Activated naive CD4-positive, alpha-beta T cell treated with anti-CD3 and anti-CD28 coated beads, Interleukin-2, amount 50 U/mL, for 24 hours (primary cell): ENCODE measurements at regions not wholly inside any gene's neighbourhood (a gene's known extent, or its start where the extent isn't known, plus 50 kb on each side); places are given as distances from the start of the nearest gene placed in this dataset.

Source experiments
- H3K27ac Mint-ChIP-seq: one replicate; pipeline ENCODE4 v1.8.0; 2021; ENCODE audit warnings: mild to moderate bottlenecking, mixed read lengths
- H3K27me3 Mint-ChIP-seq: one replicate; pipeline ENCODE4 v1.8.0; 2021; ENCODE audit warnings: mixed read lengths
- H3K36me3 Mint-ChIP-seq: one replicate; pipeline ENCODE4 v1.8.0; 2021; ENCODE audit warnings: mixed read lengths
- H3K4me1 Mint-ChIP-seq: one replicate; pipeline ENCODE4 v1.8.0; 2021; ENCODE audit warnings: mixed read lengths
- H3K4me3 Mint-ChIP-seq: one replicate; pipeline ENCODE4 v1.8.0; 2021; ENCODE audit warnings: mild to moderate bottlenecking, mixed read lengths
- H3K9me3 Mint-ChIP-seq: one replicate; pipeline ENCODE4 v1.8.0; 2021; ENCODE audit warnings: mixed read lengths

GRCh38 chr1:22365331-22366295 is 86.0 kb upstream of the ZBTB40 start:
- no peaks in the 10 kb centered on the region for H3K4me1 Mint-ChIP-seq
- H3K9me3 Mint-ChIP-seq: no peaks in the 10 kb centered on the region
- no peak overlapping the region for H3K4me3 Mint-ChIP-seq
- H3K27ac Mint-ChIP-seq: no peak overlapping the region
- no peaks in the 10 kb centered on the region for H3K36me3 Mint-ChIP-seq
- H3K27me3 Mint-ChIP-seq: peaks cover 22% of the 10 kb centered on the region

GRCh38 chr1:22366346-22366745 is 85.3 kb upstream of the ZBTB40 start:
- Mint-ChIP-seq H3K27me3 (peaks cover 21% of the 10 kb centered on the region), H3K27ac (no peak overlapping the region)

GRCh38 chr1:22368125-22368524 is 83.5 kb upstream of the ZBTB40 start:
- no peaks in the 10 kb centered on the region for H3K4me1 Mint-ChIP-seq
- no peaks in the 10 kb centered on the region for H3K9me3 Mint-ChIP-seq
- H3K27me3 Mint-ChIP-seq: peaks cover 19% of the 10 kb centered on the region
- H3K36me3 Mint-ChIP-seq: no peaks in the 10 kb centered on the region
- no peak overlapping the region for H3K4me3 Mint-ChIP-seq
- H3K27ac Mint-ChIP-seq: no peak overlapping the region

More at GRCh38 chr1:22366346-22366745, 85.3 kb upstream of the ZBTB40 start:
- Mint-ChIP-seq H3K36me3 (no peaks in the 10 kb centered on the region), H3K9me3 (no peaks in the 10 kb centered on the region), H3K4me1 (no peaks in the 10 kb centered on the region), H3K4me3 (no peak overlapping the region)

DNA sequence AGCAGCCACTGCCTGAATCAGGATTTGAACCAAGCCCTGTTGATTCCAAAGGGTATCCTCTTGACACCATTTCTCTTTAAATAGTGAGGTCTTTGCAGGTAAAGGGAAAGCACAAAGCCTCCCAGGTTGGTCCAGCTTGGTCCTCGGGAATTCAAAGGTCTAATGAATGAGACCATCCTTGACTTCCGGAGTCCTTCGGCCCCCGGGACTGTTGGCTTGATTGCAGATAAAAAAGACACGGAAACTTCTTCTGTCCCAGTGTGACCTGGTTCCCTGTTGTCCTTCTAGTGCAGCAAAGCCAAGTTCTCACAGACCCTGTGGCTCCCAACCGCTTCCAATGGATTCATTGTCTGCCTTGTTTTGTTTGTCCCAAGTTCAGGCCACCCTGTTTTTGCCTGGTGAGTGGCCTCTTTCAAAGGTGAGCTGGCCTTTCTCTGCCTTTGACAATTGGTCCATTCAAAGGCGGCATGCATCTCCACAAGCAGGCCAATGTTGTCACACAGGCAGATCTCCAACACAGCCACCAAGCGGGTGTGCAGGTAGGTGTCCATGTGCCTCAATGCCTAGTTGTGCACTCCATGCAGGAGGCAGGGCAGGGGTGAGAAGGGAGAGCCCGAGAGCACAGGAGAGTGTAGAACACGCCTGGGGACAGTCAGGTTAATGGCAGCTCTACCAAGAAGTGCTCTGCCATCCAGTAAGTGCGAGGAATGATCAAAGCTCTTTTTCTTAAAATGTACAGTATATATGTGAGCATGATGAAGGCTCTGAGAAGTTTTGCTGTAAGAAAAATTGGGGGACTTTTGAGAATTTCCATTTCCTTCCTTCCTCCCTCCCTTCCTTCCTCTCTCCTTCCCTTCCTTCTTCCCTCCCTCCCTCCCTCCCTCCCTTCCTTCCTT is 82.1 kb upstream of the ZBTB40 start:
- Mint-ChIP-seq H3K4me3 (no peak overlapping the region), H3K27ac (no peak overlapping the region), H3K4me1 (no peaks in the 10 kb centered on the region), H3K36me3 (no peaks in the 10 kb centered on the region), H3K27me3 (peaks cover 16% of the 10 kb centered on the region), H3K9me3 (no peaks in the 10 kb centered on the region)

- Mint-ChIP-seq H3K36me3 (no peaks in the 10 kb centered on the region), H3K4me1 (no peaks in the 10 kb centered on the region), H3K27ac (no peak overlapping the region), H3K9me3 (no peaks in the 10 kb centered on the region), H3K27me3 (peaks cover 16% of the 10 kb centered on the region), H3K4me3 (no peak overlapping the region)
These were observed 81.5 kb upstream of the ZBTB40 start for GRCh38 chr1:22370190-22370498.

GRCh38 chr1:22371408-22371807 is 80.2 kb upstream of the ZBTB40 start:
- Mint-ChIP-seq H3K9me3 (no peaks in the 10 kb centered on the region), H3K36me3 (no peaks in the 10 kb centered on the region), H3K4me1 (no peaks in the 10 kb centered on the region), H3K27ac (no peak overlapping the region), H3K27me3 (peaks cover 16% of the 10 kb centered on the region), H3K4me3 (no peak overlapping the region)

- Mint-ChIP-seq H3K36me3 (no peaks in the 10 kb centered on the region), H3K27me3 (peaks cover 8% of the 10 kb centered on the region), H3K27ac (no peak overlapping the region), H3K9me3 (no peaks in the 10 kb centered on the region), H3K4me3 (no peak overlapping the region), H3K4me1 (no peaks in the 10 kb centered on the region)
These were observed 78.4 kb upstream of the ZBTB40 start for GRCh38 chr1:22373252-22373651.

- no peak overlapping the region for H3K27ac Mint-ChIP-seq
- H3K9me3 Mint-ChIP-seq: no peaks in the 10 kb centered on the region
- H3K36me3 Mint-ChIP-seq: no peaks in the 10 kb centered on the region
- peaks cover 5% of the 10 kb centered on the region for H3K27me3 Mint-ChIP-seq
- H3K4me3 Mint-ChIP-seq: no peak overlapping the region
- no peaks in the 10 kb centered on the region for H3K4me1 Mint-ChIP-seq
These were observed 77.7 kb upstream of the ZBTB40 start for GRCh38 chr1:22374001-22374400.

GRCh38 chr1:22375601-22376000 is 76.0 kb upstream of the ZBTB40 start:
- Mint-ChIP-seq H3K9me3 (no peaks in the 10 kb centered on the region), H3K4me3 (no peak overlapping the region), H3K27ac (no peak overlapping the region), H3K36me3 (no peaks in the 10 kb centered on the region), H3K4me1 (no peaks in the 10 kb centered on the region), H3K27me3 (no peaks in the 10 kb centered on the region)

DNA sequence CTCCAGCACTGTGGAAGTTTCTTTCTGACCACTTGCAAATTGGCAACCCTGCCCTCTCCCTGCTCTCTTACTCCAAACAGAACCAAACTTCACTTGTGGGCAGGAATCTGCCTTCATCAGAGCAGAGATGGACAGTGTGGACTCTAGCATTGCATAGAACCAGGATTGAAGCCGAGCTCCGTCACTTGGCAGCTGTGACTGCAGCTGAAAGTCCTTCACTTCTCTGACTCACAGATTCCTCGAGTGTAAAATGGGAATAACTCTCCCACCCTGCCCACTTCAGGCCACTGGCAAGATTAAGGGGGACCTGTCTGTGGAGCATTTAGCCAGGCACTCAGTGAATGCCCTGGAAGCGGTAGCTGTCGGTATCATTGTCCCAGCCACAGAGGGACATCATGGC is 75.7 kb upstream of the ZBTB40 start:
- H3K9me3 Mint-ChIP-seq: no peaks in the 10 kb centered on the region
- H3K4me1 Mint-ChIP-seq: no peaks in the 10 kb centered on the region
- no peak overlapping the region for H3K27ac Mint-ChIP-seq
- peaks cover 1% of the 10 kb centered on the region for H3K27me3 Mint-ChIP-seq
- no peak overlapping the region for H3K4me3 Mint-ChIP-seq
- no peaks in the 10 kb centered on the region for H3K36me3 Mint-ChIP-seq

DNA sequence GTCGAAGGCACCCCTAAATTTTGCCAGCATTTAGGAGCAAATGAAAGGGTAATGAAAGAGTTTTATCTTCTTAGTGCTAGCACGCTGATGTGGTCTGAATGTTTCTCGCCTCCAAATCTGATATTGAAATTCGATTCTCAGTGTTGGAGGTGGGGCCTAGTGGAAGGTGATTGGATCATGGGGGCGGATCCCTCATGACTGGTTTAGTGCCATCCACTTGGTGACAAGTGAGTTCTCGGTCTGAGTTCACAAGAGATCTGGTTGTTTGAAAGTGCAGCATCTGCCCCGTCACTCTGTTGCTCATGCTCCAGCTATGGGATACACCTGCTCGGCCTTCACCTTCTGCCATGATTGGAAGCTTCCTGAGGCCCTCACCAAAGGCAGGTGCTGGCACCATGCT is 75.1 kb upstream of the ZBTB40 start:
- Mint-ChIP-seq H3K36me3 (no peaks in the 10 kb centered on the region), H3K9me3 (no peaks in the 10 kb centered on the region), H3K27me3 (peaks cover 2% of the 10 kb centered on the region), H3K4me1 (no peaks in the 10 kb centered on the region), H3K4me3 (no peak overlapping the region), H3K27ac (no peak overlapping the region)

GRCh38 chr1:22376976-22377375 is 74.7 kb upstream of the ZBTB40 start:
- no peaks in the 10 kb centered on the region for H3K36me3 Mint-ChIP-seq
- no peak overlapping the region for H3K27ac Mint-ChIP-seq
- no peaks in the 10 kb centered on the region for H3K9me3 Mint-ChIP-seq
- peaks cover 2% of the 10 kb centered on the region for H3K27me3 Mint-ChIP-seq
- no peaks in the 10 kb centered on the region for H3K4me1 Mint-ChIP-seq
- no peak overlapping the region for H3K4me3 Mint-ChIP-seq

- peaks cover 13% of the 10 kb centered on the region for H3K27me3 Mint-ChIP-seq
- no peak overlapping the region for H3K4me3 Mint-ChIP-seq
- H3K27ac Mint-ChIP-seq: no peak overlapping the region
- no peaks in the 10 kb centered on the region for H3K4me1 Mint-ChIP-seq
- no peaks in the 10 kb centered on the region for H3K9me3 Mint-ChIP-seq
- H3K36me3 Mint-ChIP-seq: no peaks in the 10 kb centered on the region
These were observed 72.1 kb upstream of the ZBTB40 start for GRCh38 chr1:22379566-22379965.

GRCh38 chr1:22380024-22380785 is 71.4 kb upstream of the ZBTB40 start:
- Mint-ChIP-seq H3K4me1 (no peaks in the 10 kb centered on the region), H3K27me3 (peaks cover 13% of the 10 kb centered on the region)

GRCh38 chr1:22383526-22384294 is 67.9 kb upstream of the ZBTB40 start:
- Mint-ChIP-seq H3K4me3 (no peak overlapping the region), H3K4me1 (no peaks in the 10 kb centered on the region), H3K27ac (no peak overlapping the region), H3K9me3 (no peaks in the 10 kb centered on the region), H3K27me3 (peaks cover 18% of the 10 kb centered on the region), H3K36me3 (no peaks in the 10 kb centered on the region)

More at GRCh38 chr1:22380024-22380785, 71.4 kb upstream of the ZBTB40 start:
- no peak overlapping the region for H3K4me3 Mint-ChIP-seq
- no peaks in the 10 kb centered on the region for H3K9me3 Mint-ChIP-seq
- H3K27ac Mint-ChIP-seq: no peak overlapping the region
- H3K36me3 Mint-ChIP-seq: no peaks in the 10 kb centered on the region
